ENCODE measurements at regions not wholly inside any gene's neighbourhood (a gene's known extent, or its start where the extent isn't known, plus 50 kb on each side); places are given as distances from the start of the nearest gene placed in this dataset.

- no peak for DNase-seq (ENCODE audit: low read depth in 2 of 2)
These were observed 367.9 kb upstream of the SGCD start for GRCh38 chr5:155959082-155959481.

GRCh38 chr5:155960177-155960576 lies 366.8 kb upstream of the SGCD start:
- DNase-seq (ENCODE audit: low read depth in 2 of 2): no peak

GRCh38 chr5:155969537-155969936 lies 357.4 kb upstream of the SGCD start:
- no peak for DNase-seq (ENCODE audit: low read depth in 2 of 2)

- no peak for DNase-seq (ENCODE audit: low read depth in 2 of 2)
These were observed 352.6 kb upstream of the SGCD start for GRCh38 chr5:155974369-155974768.

GRCh38 chr5:155978850-155979249 lies 348.1 kb upstream of the SGCD start:
- no peak for DNase-seq (ENCODE audit: low read depth in 2 of 2)

GRCh38 chr5:155982354-155982753 lies 344.6 kb upstream of the SGCD start:
- no peak for DNase-seq (ENCODE audit: low read depth in 2 of 2)

GRCh38 chr5:155983954-155984353 lies 343.0 kb upstream of the SGCD start:
- DNase-seq (ENCODE audit: low read depth in 2 of 2): no peak

GRCh38 chr5:155987265-155987810 lies 339.6 kb upstream of the SGCD start:
- DNase-seq (ENCODE audit: low read depth in 2 of 2): no peak

GRCh38 chr5:155989879-155990278 lies 337.1 kb upstream of the SGCD start:
- no peak for DNase-seq (ENCODE audit: low read depth in 2 of 2)

GRCh38 chr5:155996123-155996522 lies 330.8 kb upstream of the SGCD start:
- DNase-seq (ENCODE audit: low read depth in 2 of 2): no peak

- no peak for DNase-seq (ENCODE audit: low read depth in 2 of 2)
These were observed 328.7 kb upstream of the SGCD start for GRCh38 chr5:155998257-155998656.

- DNase-seq (ENCODE audit: low read depth in 2 of 2): no peak
These were observed 326.8 kb upstream of the SGCD start for GRCh38 chr5:156000115-156000514.

- no peak for DNase-seq (ENCODE audit: low read depth in 2 of 2)
These were observed 322.2 kb upstream of the SGCD start for GRCh38 chr5:156004754-156005153.

GRCh38 chr5:156006026-156006647 lies 320.8 kb upstream of the SGCD start:
- DNase-seq (ENCODE audit: low read depth in 2 of 2): no peak

GRCh38 chr5:156008844-156009243 lies 318.1 kb upstream of the SGCD start:
- DNase-seq (ENCODE audit: low read depth in 2 of 2): no peak

GRCh38 chr5:156009583-156009982 lies 317.4 kb upstream of the SGCD start:
- DNase-seq (ENCODE audit: low read depth in 2 of 2): no peak

GRCh38 chr5:156015137-156015536 lies 311.8 kb upstream of the SGCD start:
- DNase-seq (ENCODE audit: low read depth in 2 of 2): no peak

GRCh38 chr5:156019130-156019529 lies 307.8 kb upstream of the SGCD start:
- DNase-seq (ENCODE audit: low read depth in 2 of 2): no peak

GRCh38 chr5:156019571-156020180 lies 307.3 kb upstream of the SGCD start:
- no peak for DNase-seq (ENCODE audit: low read depth in 2 of 2)

- DNase-seq (ENCODE audit: low read depth in 2 of 2): no peak
These were observed 306.3 kb upstream of the SGCD start for GRCh38 chr5:156020647-156021046.

GRCh38 chr5:156021866-156022265 lies 305.1 kb upstream of the SGCD start:
- no peak for DNase-seq (ENCODE audit: low read depth in 2 of 2)

- no peak for DNase-seq (ENCODE audit: low read depth in 2 of 2)
These were observed 301.3 kb upstream of the SGCD start for GRCh38 chr5:156025656-156026055.

GRCh38 chr5:156031181-156031580 lies 295.8 kb upstream of the SGCD start:
- DNase-seq (ENCODE audit: low read depth in 2 of 2): no peak

- DNase-seq (ENCODE audit: low read depth in 2 of 2): no peak
These were observed 290.3 kb upstream of the SGCD start for GRCh38 chr5:156036640-156037039.
